Heart right ventricle (tissue), 16 donors: ENCODE measurements at regions not wholly inside any gene's neighbourhood (a gene's known extent, or its start where the extent isn't known, plus 50 kb on each side); places are given as distances from the start of the nearest gene placed in this dataset.

Experiments used
- ATAC-seq, 8 donors: fragments of 200-7000 bp; cut with Tn5 transposase; one replicate each; pipeline ENCODE4 v1.9.1; 2020; ENCODE audit warnings: mild to moderate bottlenecking in 8 of 8, moderate library complexity in 8 of 8, moderate number of reproducible peaks in 1 of 8
- DNase-seq, 2 donors: peaks; one replicate each; pipeline ENCODE4 v3.0.0-alpha.2; 2020
- H3K27ac ChIP-seq, 10 donors: fragments of 200-600 bp; sonication (generic) in 2 of 10; one replicate each; pipeline versions ENCODE4 v1.5.0 to v1.8.0; 2020 to 2022; ENCODE audit warnings: mild to moderate bottlenecking in 3 of 10
- H3K27me3 ChIP-seq, 7 donors: fragments of 200-600 bp; one replicate each; pipeline ENCODE4 v1.8.0; 2021 to 2022; ENCODE audit warnings: mild to moderate bottlenecking in 2 of 7
- H3K36me3 ChIP-seq, 9 donors: fragments of 200-600 bp; sonication (generic) in 1 of 9; one replicate each; pipeline versions ENCODE4 v1.5.0 to v1.8.0; 2020 to 2022; ENCODE audit warnings: mild to moderate bottlenecking in 2 of 9
- H3K4me1 ChIP-seq, 9 donors: fragments of 200-600 bp; sonication (generic) in 1 of 9; one replicate each; pipeline versions ENCODE4 v1.5.0 to v1.8.0; 2020 to 2022; ENCODE audit warnings: mild to moderate bottlenecking in 4 of 9
- H3K4me3 ChIP-seq, 10 donors: fragments of 200-600 bp; sonication (generic) in 2 of 10; one replicate each; pipeline versions ENCODE4 v1.5.0 to v1.8.0; 2020 to 2022; ENCODE audit warnings: mild to moderate bottlenecking in 7 of 10, moderate library complexity in 2 of 10
- H3K9me3 ChIP-seq, 11 donors: fragments of 200-600 bp in 10 of 11; sonication (generic) in 2 of 11; one replicate each; pipeline versions ENCODE4 v1.5.0 to v1.8.0; 2013 to 2022; ENCODE audit warnings: mild to moderate bottlenecking in 2 of 11, control low read depth in 1 of 11, moderate library complexity in 1 of 11
- WGBS, 2 donors: extraction: QIAGEN DNeasy Blood & Tissue Kit; methylation state at CpG; one replicate each; pipeline ENCODE4 v1.1.7; 2013; ENCODE audit warnings: inconsistent platforms in 1 of 2; 5-methylcytosine and 5-hydroxymethylcytosine counted together
- intact Hi-C, 10 donors: fragments of 100-400 bp; cut with DNase I; formaldehyde crosslinking; loops; one replicate each; pipeline versions ENCODE4 v1.11.1 to v1.14.2; 2022
- TF ChIP-seq, protein P1 (sequence below), 9 donors: fragments of 200-600 bp; sonication (generic) in 2 of 9; IDR thresholded peaks; one replicate each; pipeline versions ENCODE4 v1.5.0 to v1.8.0; 2021 to 2022; ENCODE audit warnings: antibody characterized with exemption in 9 of 9, mild to moderate bottlenecking in 5 of 9, moderate library complexity in 1 of 9
- donor health status: Arrhythmogenic right ventricular cardiomyopathy.
- donor health status: ischemic (EF 13 %, LVEDD 7.1; RV severe dilation, severe dysfunction).
- donor health status: healthy with polysubstance abuse.
- donor health status: DM: no; HTN: yes; CAD: no.
- donor health status: DM: no; HTN: no; CAD: no.
- donor health status: ischemic (EF 25% LVEDD 6.9; RV normal size, moderate dysfunction).
- donor health status: ischemic (EF 25% LVEDD 5.7; RV mildly dilated, moderate dysfunction).
- donor health status: healthy.
- donor health status: DM: yes; HTN: yes; CAD: no.
- donor health status: Ischemic cardiomyopathy.
- donor health status: ischemic (EF 35%, LVEDD 5.7; RV mildly dilated, moderate dysfunction).
- donor health status: nonischemic (EF 11% LVEDD 7.7; RV severe dilation, severe dysfunction).
- donor health status: DM: yes; HTN: yes; CAD: no.
- donor health status: PGD.
- donor health status: ischemic (EF 29% LVEDD 5.4; RV normal size, mild dysfunction).
- donor health status: nonischemic (EF 23%, LVEDD 6.1; RV moderate dilation, normal function).

DNA sequence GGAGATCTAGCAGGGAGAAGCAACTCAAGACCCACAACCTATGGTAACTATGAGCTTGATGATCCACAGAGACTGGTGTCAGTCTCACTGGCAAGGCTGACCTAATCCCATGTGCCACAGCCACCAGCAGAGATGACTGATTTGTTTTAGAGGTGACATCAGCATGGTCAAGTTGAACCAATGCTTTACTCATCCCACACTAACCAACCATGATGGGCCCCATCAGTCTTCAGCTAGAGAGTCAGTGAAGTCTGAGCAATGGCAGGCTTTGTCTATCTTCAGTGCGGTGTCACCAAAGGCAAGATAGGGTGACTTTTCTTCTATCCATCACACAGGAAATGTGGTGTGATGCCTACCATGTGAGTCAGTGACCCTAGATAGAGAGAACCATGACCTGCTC lies 1470.7 kb downstream of the NCAM2 start:
- Histone ChIP-seq H3K36me3 (no peaks in the 10 kb centered on the region), H3K4me1 (no peaks in the 10 kb centered on the region), H3K9me3 (peaks cover 0 to 39% (median 0%) of the 10 kb centered on the region in 11 donors), H3K4me3 (no peak overlapping the region), H3K27ac (no peak overlapping the region), H3K27me3 (no peaks in the 10 kb centered on the region)
- WGBS, 2 donors, result 88 to 91% methylated on average over 1 of the region's 1 CpG
- DNase-seq (no peak), ATAC-seq (no peak)
- TF ChIP-seq, protein P1, sequence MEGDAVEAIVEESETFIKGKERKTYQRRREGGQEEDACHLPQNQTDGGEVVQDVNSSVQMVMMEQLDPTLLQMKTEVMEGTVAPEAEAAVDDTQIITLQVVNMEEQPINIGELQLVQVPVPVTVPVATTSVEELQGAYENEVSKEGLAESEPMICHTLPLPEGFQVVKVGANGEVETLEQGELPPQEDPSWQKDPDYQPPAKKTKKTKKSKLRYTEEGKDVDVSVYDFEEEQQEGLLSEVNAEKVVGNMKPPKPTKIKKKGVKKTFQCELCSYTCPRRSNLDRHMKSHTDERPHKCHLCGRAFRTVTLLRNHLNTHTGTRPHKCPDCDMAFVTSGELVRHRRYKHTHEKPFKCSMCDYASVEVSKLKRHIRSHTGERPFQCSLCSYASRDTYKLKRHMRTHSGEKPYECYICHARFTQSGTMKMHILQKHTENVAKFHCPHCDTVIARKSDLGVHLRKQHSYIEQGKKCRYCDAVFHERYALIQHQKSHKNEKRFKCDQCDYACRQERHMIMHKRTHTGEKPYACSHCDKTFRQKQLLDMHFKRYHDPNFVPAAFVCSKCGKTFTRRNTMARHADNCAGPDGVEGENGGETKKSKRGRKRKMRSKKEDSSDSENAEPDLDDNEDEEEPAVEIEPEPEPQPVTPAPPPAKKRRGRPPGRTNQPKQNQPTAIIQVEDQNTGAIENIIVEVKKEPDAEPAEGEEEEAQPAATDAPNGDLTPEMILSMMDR (IDR thresholded peaks at IDR 0.05), result no peak
- intact Hi-C loops, result no loop called here

DNA sequence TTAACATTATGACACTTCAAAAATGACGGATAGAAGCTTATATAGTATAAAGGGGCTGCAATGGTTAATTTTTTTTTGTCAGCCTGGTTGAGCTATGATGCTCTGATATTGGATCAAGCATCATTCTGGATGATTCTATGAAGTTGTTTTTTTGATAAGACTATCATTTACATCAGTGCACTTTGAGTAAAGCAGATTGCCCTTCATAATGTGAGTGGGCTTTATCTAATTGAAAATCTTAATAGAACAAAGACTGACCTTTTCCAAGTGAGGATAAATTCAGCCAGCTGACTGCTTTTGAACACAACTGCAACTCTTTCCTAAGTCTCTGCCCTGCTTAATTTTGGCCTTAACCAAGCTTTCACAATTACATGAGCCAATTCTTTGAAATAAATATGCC lies 1476.2 kb downstream of the NCAM2 start:
- TF ChIP-seq, protein P1 (IDR thresholded peaks at IDR 0.05), result no peak

DNA sequence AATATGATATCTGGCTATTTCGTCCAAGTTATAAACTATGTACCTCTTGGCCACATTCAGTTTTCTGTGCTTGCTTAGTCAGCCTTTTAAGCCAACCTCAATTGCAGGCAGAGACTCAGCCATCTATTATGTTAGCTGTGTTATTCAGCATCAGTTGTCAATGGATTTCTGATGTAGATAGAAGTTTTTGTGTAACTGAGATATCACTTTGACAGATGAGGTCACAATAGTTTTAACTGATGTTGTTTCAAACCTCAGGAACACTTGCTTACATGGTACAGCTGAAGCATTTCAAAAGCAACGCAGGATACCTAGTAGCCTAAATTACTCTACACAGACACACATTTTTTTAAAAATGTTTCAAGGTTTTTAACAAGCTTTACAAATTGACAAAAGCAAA lies 1478.0 kb downstream of the NCAM2 start:
- intact Hi-C loops, result no loop called here
- Histone ChIP-seq H3K27ac (no peak overlapping the region), H3K4me3 (no peak overlapping the region), H3K4me1 (no peaks in the 10 kb centered on the region), H3K9me3 (peaks cover 0 to 37% (median 0%) of the 10 kb centered on the region in 11 donors), H3K27me3 (no peaks in the 10 kb centered on the region), H3K36me3 (no peaks in the 10 kb centered on the region)
- 83 to 93% methylated on average over 2 of the region's 2 CpGs for WGBS, 2 donors
- DNase-seq (no peak), ATAC-seq (no peak)
- TF ChIP-seq, protein P1 (IDR thresholded peaks at IDR 0.05), result no peak

More for the DNA sequence above, 1476.2 kb downstream of the NCAM2 start:
- intact Hi-C loops, result no loop called here
- WGBS, 2 donors, result 78 to 87% methylated on average over 1 of the region's 1 CpG
- no peaks in the 10 kb centered on the region for H3K27me3 ChIP-seq
- peaks cover 0 to 26% (median 0%) of the 10 kb centered on the region in 11 donors for H3K9me3 ChIP-seq
- no peak overlapping the region for H3K4me3 ChIP-seq
- no peak for ATAC-seq
- H3K4me1 ChIP-seq, result no peaks in the 10 kb centered on the region
- DNase-seq, result no peak
- H3K27ac ChIP-seq, result no peak overlapping the region
- H3K36me3 ChIP-seq, result no peaks in the 10 kb centered on the region

DNA sequence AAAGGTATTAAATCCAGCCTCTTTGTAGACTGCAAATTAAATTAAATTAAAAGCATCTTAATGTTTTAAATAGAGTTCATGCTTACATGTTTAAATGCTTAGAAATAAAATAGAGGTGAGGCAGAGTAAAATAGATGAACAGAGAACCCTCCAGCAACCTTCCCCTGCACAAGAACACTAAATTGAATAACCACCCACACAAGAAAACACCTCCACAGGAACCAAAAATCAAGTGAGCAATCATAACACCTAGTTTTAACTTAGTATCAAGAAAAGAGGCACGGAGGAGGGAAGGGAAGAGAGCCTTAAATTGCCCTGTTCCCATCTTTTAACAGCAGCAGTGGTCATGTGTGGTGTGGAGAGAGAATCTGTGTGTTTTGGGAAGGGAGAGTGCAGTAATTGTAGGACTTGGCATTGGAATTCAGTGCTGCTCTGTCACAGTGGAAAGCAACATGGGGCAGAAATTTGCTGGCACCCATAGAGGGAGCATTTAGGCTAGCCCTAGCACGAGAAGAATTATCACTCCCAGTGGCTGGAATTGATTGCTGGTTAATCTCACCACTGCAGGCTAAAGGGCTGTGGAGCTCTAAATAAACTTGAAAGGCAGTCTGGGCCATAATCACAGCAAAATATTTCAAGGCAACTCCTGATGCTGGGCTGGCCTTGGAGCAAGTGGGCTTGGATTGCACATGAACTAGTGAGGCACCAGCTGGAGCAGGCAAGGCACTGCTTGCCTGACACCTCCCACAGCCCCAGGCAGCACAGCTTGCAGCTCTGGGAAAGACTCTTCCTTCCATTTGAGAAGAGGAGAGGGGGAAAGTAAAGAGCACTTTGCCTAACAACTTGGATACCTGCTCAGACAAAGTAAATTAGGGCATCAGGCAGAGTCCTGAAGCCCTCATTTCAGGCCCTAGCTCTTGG lies 1478.8 kb downstream of the NCAM2 start:
- intact Hi-C loops, result no loop called here
- WGBS, 2 donors, result 38 to 40% methylated on average over 2 of the region's 2 CpGs

More for the DNA sequence above, 1478.8 kb downstream of the NCAM2 start:
- no peak overlapping the region for H3K4me3 ChIP-seq
- H3K27me3 ChIP-seq, result no peaks in the 10 kb centered on the region
- H3K36me3 ChIP-seq, result no peaks in the 10 kb centered on the region
- ATAC-seq (no peak), DNase-seq (no peak)
- H3K9me3 ChIP-seq, result peaks cover 0 to 44% (median 5%) of the 10 kb centered on the region in 11 donors
- H3K4me1 ChIP-seq, result no peaks in the 10 kb centered on the region
- TF ChIP-seq, protein P1 (IDR thresholded peaks at IDR 0.05), result no peak
- H3K27ac ChIP-seq, result no peak overlapping the region
